GM13976 (cell line): ENCODE measurements at regions not wholly inside any gene's neighbourhood (a gene's known extent, or its start where the extent isn't known, plus 50 kb on each side); places are given as distances from the start of the nearest gene placed in this dataset.

Experiments
- DNase-seq: peaks from one replicate; pipeline ENCODE4 v3.0.0; 2012; ENCODE audit warnings: low spot score
- in situ Hi-C: fragments of 300-500 bp; cut with MboI; formaldehyde crosslinking; loops from one replicate; pipeline ENCODE4 v1.12.0; 2022; ENCODE audit warnings: low sequenced_read_pairs, mixed read lengths, inconsistent platforms; ENCODE audit not compliant: unreplicated experiment
- TF ChIP-seq, protein P1 (sequence below): IDR thresholded peaks from 2 replicates; pipeline ENCODE4 v1.5.1; 2012; ENCODE audit warnings: borderline replicate concordance, mild to moderate bottlenecking; ENCODE audit not compliant: insufficient read depth; ENCODE audit errors: extremely low read depth, missing control alignments, control extremely low read depth

DNA sequence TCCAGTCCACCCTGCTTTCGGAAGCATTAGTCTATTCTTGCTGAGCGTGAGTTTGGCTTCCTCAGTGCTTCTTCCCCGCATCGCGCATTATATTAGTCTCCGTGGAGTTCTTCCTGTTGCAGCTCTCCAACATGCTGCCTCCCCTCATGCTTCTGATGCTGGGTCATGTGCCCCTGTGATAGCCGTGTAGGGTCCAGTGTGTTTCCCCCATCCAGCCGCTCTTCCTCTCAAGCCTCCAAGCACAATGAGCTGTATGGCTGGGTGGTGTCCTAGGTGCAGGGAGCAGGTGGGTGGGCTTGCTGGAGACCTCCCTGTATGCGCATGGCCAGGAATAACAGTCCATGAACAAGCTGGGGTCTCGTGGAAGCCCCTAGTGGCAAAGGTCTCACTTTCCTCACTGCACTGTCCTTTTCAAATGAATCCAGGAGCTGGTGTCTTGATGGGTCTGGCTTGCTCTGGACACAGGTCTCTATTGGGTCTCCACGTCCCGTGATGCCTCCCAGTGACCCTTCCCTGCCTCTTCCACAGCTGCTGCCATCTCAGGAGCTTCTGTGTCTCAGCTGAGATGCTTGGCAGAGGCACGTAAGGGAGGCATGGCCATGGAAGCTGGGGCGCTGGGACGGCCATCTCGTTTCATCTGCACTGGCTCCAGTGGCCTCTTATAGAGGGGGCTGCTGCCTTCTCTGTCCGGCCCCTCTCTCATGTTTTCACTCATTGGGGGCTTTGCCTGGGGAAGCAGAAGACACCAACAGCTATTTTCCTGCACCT is 54.8 kb upstream of the HDAC4 start:
- DNase-seq = no peak
- in situ Hi-C loops = no loop called here
- TF ChIP-seq, protein P1, sequence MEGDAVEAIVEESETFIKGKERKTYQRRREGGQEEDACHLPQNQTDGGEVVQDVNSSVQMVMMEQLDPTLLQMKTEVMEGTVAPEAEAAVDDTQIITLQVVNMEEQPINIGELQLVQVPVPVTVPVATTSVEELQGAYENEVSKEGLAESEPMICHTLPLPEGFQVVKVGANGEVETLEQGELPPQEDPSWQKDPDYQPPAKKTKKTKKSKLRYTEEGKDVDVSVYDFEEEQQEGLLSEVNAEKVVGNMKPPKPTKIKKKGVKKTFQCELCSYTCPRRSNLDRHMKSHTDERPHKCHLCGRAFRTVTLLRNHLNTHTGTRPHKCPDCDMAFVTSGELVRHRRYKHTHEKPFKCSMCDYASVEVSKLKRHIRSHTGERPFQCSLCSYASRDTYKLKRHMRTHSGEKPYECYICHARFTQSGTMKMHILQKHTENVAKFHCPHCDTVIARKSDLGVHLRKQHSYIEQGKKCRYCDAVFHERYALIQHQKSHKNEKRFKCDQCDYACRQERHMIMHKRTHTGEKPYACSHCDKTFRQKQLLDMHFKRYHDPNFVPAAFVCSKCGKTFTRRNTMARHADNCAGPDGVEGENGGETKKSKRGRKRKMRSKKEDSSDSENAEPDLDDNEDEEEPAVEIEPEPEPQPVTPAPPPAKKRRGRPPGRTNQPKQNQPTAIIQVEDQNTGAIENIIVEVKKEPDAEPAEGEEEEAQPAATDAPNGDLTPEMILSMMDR = no peak

DNA sequence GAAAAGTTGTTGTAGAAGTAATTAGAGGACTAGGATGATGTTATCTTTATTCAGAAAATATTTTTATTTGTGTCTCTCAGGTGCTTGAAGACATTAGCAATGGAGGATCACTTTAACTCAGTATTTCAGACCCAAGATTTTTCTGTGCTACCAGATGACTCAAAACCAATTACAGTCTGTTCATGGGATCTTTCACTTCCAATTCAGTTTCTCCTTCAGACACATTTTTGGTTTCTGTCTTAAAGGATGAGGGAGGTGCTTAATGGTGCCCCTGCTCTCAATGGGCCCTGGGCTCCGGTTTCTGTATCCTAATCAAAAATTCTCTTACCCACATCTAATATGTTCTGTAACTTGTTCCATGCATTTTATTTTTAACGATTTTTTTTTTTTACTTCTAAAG is 53.7 kb upstream of the HDAC4 start:
- no peak for DNase-seq
- TF ChIP-seq, protein P1 = no peak
- in situ Hi-C loops = no loop called here
